ENCODE measurements at regions not wholly inside any gene's neighbourhood (a gene's known extent, or its start where the extent isn't known, plus 50 kb on each side); places are given as distances from the start of the nearest gene placed in this dataset.

DNA sequence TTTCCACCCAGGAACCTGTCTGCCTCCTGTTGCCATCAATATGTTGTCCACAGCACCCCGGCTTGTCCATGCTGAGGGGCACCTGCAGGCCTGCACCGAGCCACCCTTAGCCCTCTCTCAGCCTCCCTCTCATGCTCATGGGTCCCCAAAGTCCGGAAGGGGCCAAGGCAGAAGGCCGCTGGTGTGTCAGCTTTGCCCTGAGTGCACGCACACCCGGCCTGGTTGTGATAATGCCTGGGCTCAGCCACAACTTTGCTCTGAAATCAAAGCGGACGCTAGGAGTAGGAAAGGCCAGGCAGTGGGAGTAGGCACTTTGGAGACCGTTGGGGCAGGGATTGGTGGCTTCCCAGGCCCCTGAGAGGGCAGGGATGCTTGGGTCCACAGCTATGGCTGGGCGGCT, 201.8 kb upstream of the NUDT12 start:
- BruUV-seq (replicated peaks) = no TSS peak
- Histone ChIP-seq H3K27me3 (replicated peaks; ENCODE audit: insufficient read depth, low read depth, low read length, poor library complexity) (no peaks in the 10 kb centered on the region), H3K4me3 (ENCODE audit: low read depth, low read length, poor library complexity, severe bottlenecking) (no peak overlapping the region), H3K4me1 (ENCODE audit: insufficient read depth, low read length, poor library complexity, severe bottlenecking) (no peaks in the 10 kb centered on the region), H3K9me3 (ENCODE audit: low read depth, low read length, poor library complexity, severe bottlenecking) (no peaks in the 10 kb centered on the region), H3K36me3 (ENCODE audit: insufficient read depth, low read length, poor library complexity, severe bottlenecking) (no peaks in the 10 kb centered on the region), H3K27ac (ENCODE audit: low read depth, low read length, poor library complexity, severe bottlenecking) (no peak overlapping the region)
- DNase-seq (ENCODE audit: low spot score) = no peak
- intact Hi-C loops (cut with micrococcal nuclease; ENCODE audit: unreplicated experiment) = no loop called here
- ChIA-PET POLR2A (ENCODE audit: low non-redundant PET) (no interaction called here), CTCF (no interaction called here)
- TF ChIP-seq EZH2 (IDR thresholded peaks at IDR 0.05; ENCODE audit: borderline replicate concordance, low read depth, low read length, poor library complexity, severe bottlenecking) (no peak), CTCF (conservative IDR thresholded peaks at IDR 0.05; ENCODE audit: low read depth, low read length) (no peak)

GRCh38 chr5:103758996-103759395, 196.4 kb upstream of the NUDT12 start:
- Histone ChIP-seq H3K4me3 (ENCODE audit: low read depth, low read length, poor library complexity, severe bottlenecking) (no peak overlapping the region), H3K27ac (ENCODE audit: low read depth, low read length, poor library complexity, severe bottlenecking) (no peak overlapping the region), H3K27me3 (replicated peaks; ENCODE audit: insufficient read depth, low read depth, low read length, poor library complexity) (no peaks in the 10 kb centered on the region), H3K36me3 (ENCODE audit: insufficient read depth, low read length, poor library complexity, severe bottlenecking) (no peaks in the 10 kb centered on the region), H3K9me3 (ENCODE audit: low read depth, low read length, poor library complexity, severe bottlenecking) (no peaks in the 10 kb centered on the region), H3K4me1 (ENCODE audit: insufficient read depth, low read length, poor library complexity, severe bottlenecking) (no peaks in the 10 kb centered on the region)
- BruUV-seq (replicated peaks) = no TSS peak
- DNase-seq (ENCODE audit: low spot score) = no peak
- ChIA-PET CTCF (no interaction called here), POLR2A (ENCODE audit: low non-redundant PET) (no interaction called here)
- TF ChIP-seq CTCF (conservative IDR thresholded peaks at IDR 0.05; ENCODE audit: low read depth, low read length) (no peak), EZH2 (IDR thresholded peaks at IDR 0.05; ENCODE audit: borderline replicate concordance, low read depth, low read length, poor library complexity, severe bottlenecking) (no peak)
- intact Hi-C loops (cut with micrococcal nuclease; ENCODE audit: unreplicated experiment) = no loop called here

DNA sequence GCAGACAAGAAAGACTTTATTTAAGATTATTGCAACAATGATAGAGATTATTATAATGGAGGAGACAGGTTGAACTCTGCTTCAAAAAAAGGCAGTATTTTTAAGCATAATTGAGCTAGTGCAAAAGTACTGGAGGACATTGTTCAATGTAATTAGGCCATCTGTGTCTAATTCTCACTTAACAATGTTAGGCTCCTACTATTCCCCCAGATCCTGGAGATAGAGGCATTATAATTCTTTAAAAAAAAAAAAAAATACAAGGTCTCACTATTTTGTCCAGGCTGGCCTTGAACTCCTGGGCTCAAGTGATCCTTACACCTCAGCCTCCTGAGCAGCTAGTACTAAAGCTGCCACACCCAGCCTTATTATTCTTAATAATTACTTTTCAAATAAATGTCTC, 193.4 kb upstream of the NUDT12 start:
- CTCF ChIA-PET = no interaction called here
- H3K9me3 ChIP-seq (ENCODE audit: low read depth, low read length, poor library complexity, severe bottlenecking) = no peaks in the 10 kb centered on the region
- H3K36me3 ChIP-seq (ENCODE audit: insufficient read depth, low read length, poor library complexity, severe bottlenecking) = no peaks in the 10 kb centered on the region
- no peaks in the 10 kb centered on the region for H3K27me3 ChIP-seq (replicated peaks; ENCODE audit: insufficient read depth, low read depth, low read length, poor library complexity)
- no peak for DNase-seq (ENCODE audit: low spot score)
- H3K27ac ChIP-seq (ENCODE audit: low read depth, low read length, poor library complexity, severe bottlenecking) = no peak overlapping the region
- intact Hi-C loops (cut with micrococcal nuclease; ENCODE audit: unreplicated experiment) = no loop called here
- no TSS peak for BruUV-seq (replicated peaks)
- no peak overlapping the region for H3K4me3 ChIP-seq (ENCODE audit: low read depth, low read length, poor library complexity, severe bottlenecking)
- H3K4me1 ChIP-seq (ENCODE audit: insufficient read depth, low read length, poor library complexity, severe bottlenecking) = no peaks in the 10 kb centered on the region
- TF ChIP-seq CTCF (conservative IDR thresholded peaks at IDR 0.05; ENCODE audit: low read depth, low read length) (no peak), EZH2 (IDR thresholded peaks at IDR 0.05; ENCODE audit: borderline replicate concordance, low read depth, low read length, poor library complexity, severe bottlenecking) (no peak)
- POLR2A ChIA-PET (ENCODE audit: low non-redundant PET) = no interaction called here

Measured in A673 (cell line).